ENCODE measurements at regions not wholly inside any gene's neighbourhood (a gene's known extent, or its start where the extent isn't known, plus 50 kb on each side); places are given as distances from the start of the nearest gene placed in this dataset.

DNA sequence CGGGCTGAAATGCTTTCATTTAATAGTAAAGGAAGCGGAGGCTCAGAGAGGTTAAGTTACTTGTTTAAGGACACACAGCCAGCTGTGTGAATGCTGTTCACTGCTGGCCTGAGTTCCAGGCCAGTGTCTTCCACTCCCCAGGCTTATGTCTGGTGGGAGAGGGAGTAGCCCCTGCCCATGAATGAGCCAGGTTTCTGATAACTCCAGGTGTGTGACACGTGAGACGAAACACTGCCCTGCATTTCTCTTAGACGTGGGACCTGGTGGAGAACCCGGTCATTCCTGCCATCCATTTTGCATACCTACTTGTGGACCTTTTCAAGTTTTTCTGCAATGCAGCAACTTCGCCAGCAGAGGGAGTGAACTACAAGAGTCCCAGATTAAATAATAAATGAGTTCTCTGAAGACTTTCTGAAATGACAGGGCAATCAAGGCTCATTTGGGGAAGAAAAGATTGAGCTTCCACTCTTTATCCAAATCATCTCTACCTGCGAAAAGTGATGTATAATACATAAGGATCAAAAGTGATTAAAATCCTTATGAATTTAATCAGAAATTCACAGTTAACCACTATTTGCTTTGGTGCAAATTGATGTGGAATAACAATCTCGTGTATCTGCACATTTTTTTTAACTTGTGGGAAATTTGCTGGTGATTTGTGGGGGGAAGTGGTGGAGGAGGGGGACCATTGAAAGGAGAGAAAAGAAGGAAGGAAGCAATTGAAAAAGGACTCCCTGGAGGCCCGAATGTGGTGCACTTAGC is 79.4 kb upstream of the ASB18 start:
- TF ChIP-seq TAF1 (IDR thresholded peaks at IDR 0.05; ENCODE audit: borderline replicate concordance, insufficient read depth, low read length) (no peak), SIN3A (IDR thresholded peaks at IDR 0.05; ENCODE audit: borderline replicate concordance, insufficient read depth, low read length) (no peak), POLR2AphosphoS5 (IDR thresholded peaks at IDR 0.05; ENCODE audit: low read depth, low read length) (no peak), FOXP2 (optimal IDR thresholded peaks at IDR 0.05; ENCODE audit: borderline replicate concordance, extremely low read depth, extremely low read length, insufficient read depth) (no peak)
- TF ChIP-seq, protein P1, sequence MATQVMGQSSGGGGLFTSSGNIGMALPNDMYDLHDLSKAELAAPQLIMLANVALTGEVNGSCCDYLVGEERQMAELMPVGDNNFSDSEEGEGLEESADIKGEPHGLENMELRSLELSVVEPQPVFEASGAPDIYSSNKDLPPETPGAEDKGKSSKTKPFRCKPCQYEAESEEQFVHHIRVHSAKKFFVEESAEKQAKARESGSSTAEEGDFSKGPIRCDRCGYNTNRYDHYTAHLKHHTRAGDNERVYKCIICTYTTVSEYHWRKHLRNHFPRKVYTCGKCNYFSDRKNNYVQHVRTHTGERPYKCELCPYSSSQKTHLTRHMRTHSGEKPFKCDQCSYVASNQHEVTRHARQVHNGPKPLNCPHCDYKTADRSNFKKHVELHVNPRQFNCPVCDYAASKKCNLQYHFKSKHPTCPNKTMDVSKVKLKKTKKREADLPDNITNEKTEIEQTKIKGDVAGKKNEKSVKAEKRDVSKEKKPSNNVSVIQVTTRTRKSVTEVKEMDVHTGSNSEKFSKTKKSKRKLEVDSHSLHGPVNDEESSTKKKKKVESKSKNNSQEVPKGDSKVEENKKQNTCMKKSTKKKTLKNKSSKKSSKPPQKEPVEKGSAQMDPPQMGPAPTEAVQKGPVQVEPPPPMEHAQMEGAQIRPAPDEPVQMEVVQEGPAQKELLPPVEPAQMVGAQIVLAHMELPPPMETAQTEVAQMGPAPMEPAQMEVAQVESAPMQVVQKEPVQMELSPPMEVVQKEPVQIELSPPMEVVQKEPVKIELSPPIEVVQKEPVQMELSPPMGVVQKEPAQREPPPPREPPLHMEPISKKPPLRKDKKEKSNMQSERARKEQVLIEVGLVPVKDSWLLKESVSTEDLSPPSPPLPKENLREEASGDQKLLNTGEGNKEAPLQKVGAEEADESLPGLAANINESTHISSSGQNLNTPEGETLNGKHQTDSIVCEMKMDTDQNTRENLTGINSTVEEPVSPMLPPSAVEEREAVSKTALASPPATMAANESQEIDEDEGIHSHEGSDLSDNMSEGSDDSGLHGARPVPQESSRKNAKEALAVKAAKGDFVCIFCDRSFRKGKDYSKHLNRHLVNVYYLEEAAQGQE (IDR thresholded peaks at IDR 0.05; ENCODE audit: insufficient read depth in 1 of 2, low read depth in 2 of 2, low read length in 2 of 2): no peak

DNA sequence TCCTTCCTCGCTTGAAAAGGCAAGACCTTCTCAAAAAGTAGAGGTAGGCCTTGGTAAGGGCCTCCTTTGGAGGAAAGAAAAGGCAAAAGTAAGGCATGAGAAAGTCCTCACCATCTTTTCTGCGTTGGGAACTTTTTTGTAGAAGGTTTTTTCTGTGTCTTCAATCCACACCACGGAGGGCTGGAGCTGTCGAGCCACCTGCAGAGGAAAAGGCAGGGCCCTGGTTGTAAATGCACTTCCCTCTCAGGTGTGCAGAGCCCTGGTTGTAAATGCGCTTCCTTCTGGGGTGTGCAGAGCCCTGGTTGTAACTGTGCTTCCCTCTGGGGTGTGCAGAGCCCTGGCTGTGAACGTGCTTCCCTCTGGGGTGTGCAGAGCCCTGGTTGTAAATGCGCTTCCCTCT is 80.2 kb upstream of the ASB18 start:
- TF ChIP-seq SIN3A (IDR thresholded peaks at IDR 0.05; ENCODE audit: borderline replicate concordance, insufficient read depth, low read length): no peak
- TF ChIP-seq FOXP2 (optimal IDR thresholded peaks at IDR 0.05; ENCODE audit: borderline replicate concordance, extremely low read depth, extremely low read length, insufficient read depth): no peak
- TF ChIP-seq, protein P1 (IDR thresholded peaks at IDR 0.05; ENCODE audit: insufficient read depth in 1 of 2, low read depth in 2 of 2, low read length in 2 of 2): no peak
- TF ChIP-seq TAF1 (IDR thresholded peaks at IDR 0.05; ENCODE audit: borderline replicate concordance, insufficient read depth, low read length): no peak
- TF ChIP-seq POLR2AphosphoS5 (IDR thresholded peaks at IDR 0.05; ENCODE audit: low read depth, low read length): no peak

DNA sequence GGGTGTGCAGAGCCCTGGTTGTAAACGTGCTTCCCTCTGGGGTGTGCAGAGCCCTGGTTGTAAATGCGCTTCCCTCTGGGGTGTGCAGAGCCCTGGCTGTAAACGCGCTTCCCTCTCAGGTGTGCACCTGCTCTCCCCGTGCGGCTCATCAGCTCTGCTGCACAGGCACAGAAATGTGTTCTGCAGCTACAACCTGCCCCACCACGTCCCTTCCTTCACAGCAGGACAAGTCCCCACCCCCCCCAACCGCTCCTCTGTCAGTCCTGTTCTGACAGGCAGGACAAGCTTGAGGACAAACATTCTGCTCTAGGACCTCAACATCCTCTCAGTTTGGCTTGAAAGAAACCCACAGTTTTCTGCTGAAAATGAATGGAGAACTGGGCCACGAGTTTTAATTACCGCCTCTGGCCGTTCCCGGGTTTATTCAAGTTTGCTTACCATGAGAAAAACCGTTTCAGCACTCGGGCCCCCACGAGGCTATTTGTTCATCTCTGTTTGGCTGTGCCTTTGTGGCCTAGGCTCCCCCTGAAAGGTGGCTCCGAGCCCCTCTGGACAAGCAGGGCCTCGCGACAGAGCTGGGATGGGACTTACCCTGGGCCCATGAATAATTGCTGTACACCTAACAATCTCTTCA is 81.0 kb upstream of the ASB18 start:
- TF ChIP-seq FOXP2 (optimal IDR thresholded peaks at IDR 0.05; ENCODE audit: borderline replicate concordance, extremely low read depth, extremely low read length, insufficient read depth) (no peak), TAF1 (IDR thresholded peaks at IDR 0.05; ENCODE audit: borderline replicate concordance, insufficient read depth, low read length) (no peak), SIN3A (IDR thresholded peaks at IDR 0.05; ENCODE audit: borderline replicate concordance, insufficient read depth, low read length) (no peak), POLR2AphosphoS5 (IDR thresholded peaks at IDR 0.05; ENCODE audit: low read depth, low read length) (no peak)
- TF ChIP-seq, protein P1 (IDR thresholded peaks at IDR 0.05; ENCODE audit: insufficient read depth in 1 of 2, low read depth in 2 of 2, low read length in 2 of 2): no peak

DNA sequence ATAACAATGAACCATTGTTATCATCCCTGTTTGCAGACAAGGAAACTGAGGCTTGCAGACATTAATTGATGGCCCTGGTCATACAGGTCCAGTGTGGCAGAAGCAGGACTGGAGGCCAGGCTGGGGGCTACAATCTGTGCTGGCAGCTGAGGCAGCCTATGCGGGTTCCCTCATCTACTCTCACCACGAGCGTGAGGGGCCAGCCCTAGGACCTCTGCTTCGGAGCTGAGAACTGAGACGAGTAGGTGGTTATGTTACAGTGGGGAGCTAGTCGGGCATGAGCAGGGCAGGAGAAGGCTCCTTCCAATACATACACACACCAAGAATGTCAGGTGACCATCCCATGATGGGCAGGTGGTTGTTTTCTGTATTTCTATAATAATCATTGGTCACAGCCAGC is 82.2 kb upstream of the ASB18 start:
- TF ChIP-seq, protein P1 (IDR thresholded peaks at IDR 0.05; ENCODE audit: insufficient read depth in 1 of 2, low read depth in 2 of 2, low read length in 2 of 2): no peak
- TF ChIP-seq SIN3A (IDR thresholded peaks at IDR 0.05; ENCODE audit: borderline replicate concordance, insufficient read depth, low read length) (no peak), TAF1 (IDR thresholded peaks at IDR 0.05; ENCODE audit: borderline replicate concordance, insufficient read depth, low read length) (no peak), POLR2AphosphoS5 (IDR thresholded peaks at IDR 0.05; ENCODE audit: low read depth, low read length) (no peak), FOXP2 (optimal IDR thresholded peaks at IDR 0.05; ENCODE audit: borderline replicate concordance, extremely low read depth, extremely low read length, insufficient read depth) (no peak)
